K562 (cell line): ENCODE measurements at regions not wholly inside any gene's neighbourhood (a gene's known extent, or its start where the extent isn't known, plus 50 kb on each side); places are given as distances from the start of the nearest gene placed in this dataset.

Experiments
- ATAC-seq: fragments of 200-7000 bp; cut with Tn5 transposase; 3 replicates; pipeline ENCODE4 v1.9.1; 2020; ENCODE audit warnings: moderate library complexity
- BruUV-seq: library from RNA; stranded (reverse); fragments of 400-500 nt; replicated peaks from 2 replicates; lab custom pipeline; 2021; lab: Mats Ljungman, UMichigan
- CTCF ChIA-PET: fragments of 300-600 bp; formaldehyde crosslinking; extraction: SDS; loops from one replicate; lab custom pipeline; 2021; ENCODE audit warnings: low intra/inter-chr PET ratio; lab: Yijun Ruan, JAX
- POLR2A ChIA-PET: fragments of 300-600, 350-650 bp; sonication (Branson Sonifier 250); formaldehyde crosslinking; extraction: SDS; loops from one replicate; lab custom pipeline; 2021; ENCODE audit warnings: antibody characterized with exemption, inconsistent platforms; lab: Yijun Ruan, JAX
- DNase-seq, 4 experiments: peaks; one replicate each; pipeline versions ENCODE4 v3.0.0 to v3.0.0-alpha.2; 2011 to 2018; ENCODE audit warnings: low spot score in 3 of 4, mixed read lengths in 3 of 4; ENCODE audit errors: extremely low read depth in 1 of 4
- FAIRE-seq: peaks from 2 replicates; lab custom pipeline; 2011; peaks lifted over from hg19 to GRCh38; lab: Jason Lieb, UNC
- H2AFZ ChIP-seq: 2 replicates; pipeline ENCODE4 v1.6.0; 2011; ENCODE audit warnings: low read depth, low read length, control low read depth, inconsistent platforms
- H3K27ac ChIP-seq: fragments of 200-600 bp; 3 replicates; pipeline ENCODE4 v1.8.0; 2011; ENCODE audit warnings: low read depth, mild to moderate bottlenecking, control low read depth, inconsistent platforms, low read length, moderate library complexity, mixed read lengths; ENCODE audit errors: extremely low read depth
- H3K27me3 ChIP-seq, 2 experiments: fragments of 300-600 bp in 1 of 2; 2 replicates in 1 of 2; 3 replicates in 1 of 2; pipeline versions ENCODE4 v1.6.0 to v1.8.0; 2011; ENCODE audit warnings: inconsistent platforms in 2 of 2, low read length in 2 of 2, mild to moderate bottlenecking in 1 of 2, mixed read lengths in 1 of 2, moderate library complexity in 1 of 2; ENCODE audit not compliant: control insufficient read depth in 2 of 2, insufficient read depth in 2 of 2
- H3K36me3 ChIP-seq: fragments of 300-600 bp; 3 replicates; pipeline ENCODE4 v1.8.0; 2011; ENCODE audit warnings: mild to moderate bottlenecking, low read length, inconsistent platforms; ENCODE audit not compliant: control insufficient read depth, insufficient read depth
- H3K4me1 ChIP-seq, 2 experiments: fragments of 200-600 bp in 1 of 2; replicated peaks in 1 of 2; 2 replicates in 1 of 2; 3 replicates in 1 of 2; pipeline versions ENCODE4 v1.5.1 to v1.8.0; 2011; ENCODE audit warnings: inconsistent platforms in 2 of 2, low read length in 2 of 2, mild to moderate bottlenecking in 1 of 2, mixed read lengths in 1 of 2, moderate library complexity in 1 of 2; ENCODE audit not compliant: control insufficient read depth in 2 of 2, insufficient read depth in 2 of 2
- H3K4me2 ChIP-seq: 2 replicates; pipeline ENCODE4 v1.6.1; 2011; ENCODE audit warnings: low read length, control low read depth, inconsistent platforms, mixed read lengths; ENCODE audit not compliant: insufficient read depth
- H3K4me3 ChIP-seq: fragments of 200-600 bp; sonication (generic), shearing (Covaris generic); 2 replicates; pipeline ENCODE4 v1.5.1; 2016; ENCODE audit warnings: control low read depth, inconsistent platforms
- H3K79me2 ChIP-seq: fragments of 200-600 bp; 3 replicates; pipeline ENCODE4 v1.8.0; 2011; ENCODE audit warnings: low read length, inconsistent platforms; ENCODE audit not compliant: control insufficient read depth, insufficient read depth
- H3K9ac ChIP-seq, 2 experiments: 2 replicates each; pipeline versions ENCODE4 v1.6.0 to v1.6.1; 2011; ENCODE audit warnings: low read depth in 2 of 2, low read length in 2 of 2, control low read depth in 1 of 2, inconsistent platforms in 1 of 2, mild to moderate bottlenecking in 1 of 2, mixed read lengths in 1 of 2; ENCODE audit not compliant: insufficient read depth in 1 of 2
- H3K9me1 ChIP-seq: one replicate; pipeline ENCODE4 v1.6.0; 2011; ENCODE audit warnings: inconsistent platforms, mild to moderate bottlenecking, low read length, moderate library complexity; ENCODE audit not compliant: control insufficient read depth, insufficient read depth
- H3K9me3 ChIP-seq: replicated peaks from 2 replicates; pipeline ENCODE4 v1.5.1; 2011; ENCODE audit warnings: low read depth, low read length, inconsistent platforms; ENCODE audit not compliant: control insufficient read depth, insufficient read depth
- H4K20me1 ChIP-seq: replicated peaks from 2 replicates; pipeline ENCODE4 v1.6.1; 2011; ENCODE audit warnings: low read length, inconsistent platforms, mixed read lengths; ENCODE audit not compliant: control insufficient read depth, insufficient read depth
- CBFA2T2 ChIP-seq: fragments of 450-650 bp; conservative IDR thresholded peaks from 2 replicates; pipeline ENCODE4 v1.6.1; 2017; ENCODE audit warnings: mild to moderate bottlenecking
- CBX2 ChIP-seq: fragments of 200-600 bp; sonication (generic); IDR thresholded peaks from one replicate; pipeline ENCODE4 v1.6.1; 2012; ENCODE audit warnings: mild to moderate bottlenecking, low read length, inconsistent platforms; ENCODE audit not compliant: insufficient read depth, poor library complexity, severe bottlenecking
- LEF1 ChIP-seq: fragments of 450-650 bp; IDR thresholded peaks from 2 replicates; pipeline ENCODE4 v1.6.1; 2016; ENCODE audit warnings: mild to moderate bottlenecking
- PHF20 ChIP-seq: fragments of 450-650 bp; IDR thresholded peaks from 2 replicates; pipeline ENCODE4 v1.6.1; 2018; ENCODE audit not compliant: partially characterized antibody
- SMAD1 ChIP-seq: fragments of 150-350 bp; IDR thresholded peaks from 2 replicates; pipeline ENCODE4 v1.6.1; 2014; ENCODE audit warnings: low read length, low read depth; ENCODE audit not compliant: partially characterized antibody
- STAG1 ChIP-seq: sonication (generic); formaldehyde crosslinking; IDR thresholded peaks from 2 replicates; pipeline ENCODE4 v1.5.0; 2020; ENCODE audit warnings: missing genetic modification reagents, borderline replicate concordance
- YBX1 ChIP-seq: fragments of 450-650 bp; IDR thresholded peaks from 2 replicates; pipeline ENCODE4 v1.7.1; 2016; ENCODE audit warnings: mild to moderate bottlenecking
- WGBS: fragments of 100-300 bp; shearing (Covaris generic); methylation state at CpG from one replicate; pipeline ENCODE4 v1.1.6; 2016; ENCODE audit warnings: low coverage, mixed read lengths; ENCODE audit not compliant: insufficient coverage; ENCODE audit errors: missing lambda C conversion rate; 5-methylcytosine and 5-hydroxymethylcytosine counted together
- in situ Hi-C: fragments of 300-500 bp; cut with MboI; formaldehyde crosslinking; loops from 4 replicates; pipeline ENCODE4 v1.15.0; 2018; ENCODE audit warnings: inconsistent platforms, mixed read lengths
- intact Hi-C: fragments of 100-400 bp; cut with micrococcal nuclease; formaldehyde crosslinking; loops from 2 replicates; pipeline ENCODE4 v1.14.2; 2022
- TF ChIP-seq, protein P1 (sequence below): fragments of 450-650 bp; IDR thresholded peaks from 2 replicates; pipeline ENCODE4 v1.6.1; 2016; ENCODE audit warnings: borderline replicate concordance

- no peaks in the 10 kb centered on the region for H3K4me1 ChIP-seq
- ChIA-PET POLR2A (no interaction called here), CTCF (no interaction called here)
- no peaks in the 10 kb centered on the region for H3K36me3 ChIP-seq
- ATAC-seq: no peak
- no peaks in the 10 kb centered on the region; the same call in none of the 2 replicates for H3K9me3 ChIP-seq
- 2% methylated on average over 2 of the region's 2 CpGs for WGBS
- no TSS peak for BruUV-seq
- intact Hi-C loops (no loop called here), in situ Hi-C loops (no loop called here)
- H4K20me1 ChIP-seq: no peaks in the 10 kb centered on the region
- H3K4me2 ChIP-seq: no peak overlapping the region
- no peak for FAIRE-seq
- DNase-seq: no peak
- no peak overlapping the region for H3K27ac ChIP-seq
- H3K27me3 ChIP-seq: no peaks in the 10 kb centered on the region
- no peak overlapping the region for H3K4me3 ChIP-seq
- H2AFZ ChIP-seq: no peak overlapping the region
- H3K79me2 ChIP-seq: no peaks in the 10 kb centered on the region
- TF ChIP-seq LEF1 (no peak), CBFA2T2 (no peak), SMAD1 (no peak), CBX2 (no peak), YBX1 (no peak), STAG1 (no peak), PHF20 (no peak)
- TF ChIP-seq, protein P1, sequence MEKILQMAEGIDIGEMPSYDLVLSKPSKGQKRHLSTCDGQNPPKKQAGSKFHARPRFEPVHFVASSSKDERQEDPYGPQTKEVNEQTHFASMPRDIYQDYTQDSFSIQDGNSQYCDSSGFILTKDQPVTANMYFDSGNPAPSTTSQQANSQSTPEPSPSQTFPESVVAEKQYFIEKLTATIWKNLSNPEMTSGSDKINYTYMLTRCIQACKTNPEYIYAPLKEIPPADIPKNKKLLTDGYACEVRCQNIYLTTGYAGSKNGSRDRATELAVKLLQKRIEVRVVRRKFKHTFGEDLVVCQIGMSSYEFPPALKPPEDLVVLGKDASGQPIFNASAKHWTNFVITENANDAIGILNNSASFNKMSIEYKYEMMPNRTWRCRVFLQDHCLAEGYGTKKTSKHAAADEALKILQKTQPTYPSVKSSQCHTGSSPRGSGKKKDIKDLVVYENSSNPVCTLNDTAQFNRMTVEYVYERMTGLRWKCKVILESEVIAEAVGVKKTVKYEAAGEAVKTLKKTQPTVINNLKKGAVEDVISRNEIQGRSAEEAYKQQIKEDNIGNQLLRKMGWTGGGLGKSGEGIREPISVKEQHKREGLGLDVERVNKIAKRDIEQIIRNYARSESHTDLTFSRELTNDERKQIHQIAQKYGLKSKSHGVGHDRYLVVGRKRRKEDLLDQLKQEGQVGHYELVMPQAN: no peak
- H3K9me1 ChIP-seq: no peaks in the 10 kb centered on the region
- H3K9ac ChIP-seq: no peak overlapping the region
Measured at GRCh38 chr3:28711293-28711692, 362.7 kb upstream of the AZI2 start.
